Activated CD8-positive, alpha-beta memory T cell treated with anti-CD3 and anti-CD28 coated beads, Interleukin-2, amount 50 U/mL, for 1 hour (primary cell): ENCODE measurements at regions not wholly inside any gene's neighbourhood (a gene's known extent, or its start where the extent isn't known, plus 50 kb on each side); places are given as distances from the start of the nearest gene placed in this dataset.
"Not testable (repeated sequence)": the region's sequence is repeated elsewhere in the genome, so short reads cannot be mapped to it uniquely, and the experiment has no call there.

ENCODE experiments used
- DNase-seq: peaks from one replicate; pipeline ENCODE4 v3.0.0-alpha.2; 2020; ENCODE audit errors: extremely low read depth

DNA sequence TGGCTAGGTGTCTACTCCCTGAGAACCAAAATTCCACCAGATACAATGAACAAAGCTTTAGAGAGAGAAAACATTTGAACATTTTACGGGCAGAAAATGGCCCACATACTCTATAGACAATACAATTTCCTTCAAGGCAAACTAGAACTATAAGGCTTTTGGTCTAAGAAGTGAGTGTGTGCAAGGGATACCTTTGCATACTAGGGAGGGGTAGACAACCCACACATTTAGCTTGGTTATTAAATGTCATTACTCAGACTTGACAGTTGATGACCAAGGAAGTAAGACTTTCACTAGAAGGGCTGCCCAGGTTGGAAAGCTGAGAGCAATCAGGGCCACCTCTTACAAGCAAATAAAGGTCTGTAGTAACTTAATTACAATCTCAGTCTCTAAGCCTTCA lies 64.0 kb upstream of the PLEKHM1 start:
- DNase-seq = not testable (repeated sequence)

DNA sequence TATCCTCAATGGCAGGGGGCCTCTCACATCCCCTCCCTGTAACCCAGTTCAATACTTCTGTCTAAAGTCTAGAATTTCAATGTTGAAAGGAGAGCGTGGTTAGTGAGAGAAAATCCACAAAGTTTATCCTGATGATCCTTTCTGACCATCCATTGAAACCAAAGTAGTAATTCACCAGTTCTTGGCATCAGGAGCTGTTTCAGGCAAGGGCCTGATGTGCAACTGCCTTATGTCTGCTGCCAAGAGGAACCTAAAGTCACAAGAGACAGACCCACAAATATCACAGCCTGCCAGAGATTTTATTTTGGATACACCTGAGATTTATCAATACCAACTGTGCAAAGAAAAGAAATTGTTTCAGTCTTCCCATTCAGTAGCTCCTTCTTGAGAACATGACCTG lies 68.3 kb upstream of the PLEKHM1 start:
- not testable (repeated sequence) for DNase-seq

DNA sequence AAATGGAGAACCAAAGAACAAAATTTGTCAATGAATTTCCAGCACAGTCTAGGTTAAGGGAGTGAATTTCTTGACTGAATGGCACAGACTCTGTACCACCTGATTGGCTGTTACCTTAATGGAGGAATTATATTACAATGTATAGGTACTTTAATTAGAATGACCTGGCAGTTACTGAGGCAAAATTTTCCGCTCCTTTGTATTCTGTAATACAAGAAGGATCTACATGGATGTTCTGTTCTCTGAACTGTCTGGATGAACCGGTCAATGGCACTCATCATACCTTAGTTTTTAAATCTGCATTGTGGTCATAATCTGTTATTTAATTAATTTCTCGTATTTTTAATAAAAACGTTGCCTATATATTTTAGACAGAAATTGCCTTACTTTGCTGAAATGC lies 72.3 kb upstream of the PLEKHM1 start:
- not testable (repeated sequence) for DNase-seq

DNA sequence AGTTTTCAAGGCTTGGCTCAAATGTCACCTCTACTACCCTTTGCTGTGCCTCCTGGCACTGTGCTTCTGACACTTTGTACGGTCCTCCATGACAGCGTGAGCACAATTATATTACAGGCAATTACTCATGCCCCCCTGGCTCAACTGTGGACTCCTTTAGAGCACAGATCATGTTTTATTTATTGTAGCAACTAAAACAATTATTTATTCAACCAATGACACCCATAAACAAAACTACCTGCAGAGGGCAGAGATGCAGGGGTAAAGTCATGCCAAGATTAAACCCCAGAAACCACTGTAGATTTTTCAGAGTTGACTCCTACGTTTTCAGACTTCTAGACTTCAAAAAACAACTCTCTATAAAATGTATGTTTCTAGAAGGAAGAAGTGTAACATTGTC lies 72.8 kb upstream of the PLEKHM1 start:
- DNase-seq = not testable (repeated sequence)

DNA sequence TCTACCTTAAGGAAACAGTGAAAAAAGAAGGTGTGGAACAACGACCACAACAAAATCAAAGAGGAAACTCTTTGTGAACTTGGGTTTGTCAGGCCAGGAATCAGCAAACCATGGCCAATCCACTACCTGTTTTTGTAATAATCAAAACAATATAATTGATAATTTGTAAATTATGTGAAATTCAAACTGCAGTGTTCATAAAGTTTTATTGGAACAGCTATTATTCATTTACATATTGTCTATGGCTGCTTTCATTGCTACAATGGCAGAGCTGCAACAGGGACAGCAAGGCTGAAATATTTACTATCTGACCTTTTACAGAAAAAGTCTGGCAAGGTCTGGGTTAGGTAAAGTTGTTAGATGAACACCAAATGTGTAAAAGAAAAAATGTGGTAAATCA lies 77.8 kb upstream of the PLEKHM1 start:
- not testable (repeated sequence) for DNase-seq

DNA sequence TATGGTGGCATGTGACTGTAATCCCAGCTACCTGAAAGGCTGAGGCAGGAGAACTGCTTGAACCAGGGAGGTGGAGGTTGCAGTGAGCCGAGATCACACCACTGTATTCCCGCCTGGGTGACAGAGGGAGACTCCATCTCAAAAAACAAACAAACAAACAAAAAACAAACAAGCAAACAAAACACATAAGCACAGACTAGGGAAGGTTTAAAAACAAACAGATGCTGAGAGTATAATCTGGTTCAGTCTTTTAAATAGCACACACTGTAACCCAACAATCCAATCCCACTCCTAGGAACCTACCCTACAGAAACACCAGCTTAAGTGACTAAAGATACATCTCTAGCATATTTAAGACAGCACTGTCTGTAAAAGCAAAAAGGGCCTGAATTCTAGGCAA lies 82.8 kb upstream of the PLEKHM1 start:
- not testable (repeated sequence) for DNase-seq

DNA sequence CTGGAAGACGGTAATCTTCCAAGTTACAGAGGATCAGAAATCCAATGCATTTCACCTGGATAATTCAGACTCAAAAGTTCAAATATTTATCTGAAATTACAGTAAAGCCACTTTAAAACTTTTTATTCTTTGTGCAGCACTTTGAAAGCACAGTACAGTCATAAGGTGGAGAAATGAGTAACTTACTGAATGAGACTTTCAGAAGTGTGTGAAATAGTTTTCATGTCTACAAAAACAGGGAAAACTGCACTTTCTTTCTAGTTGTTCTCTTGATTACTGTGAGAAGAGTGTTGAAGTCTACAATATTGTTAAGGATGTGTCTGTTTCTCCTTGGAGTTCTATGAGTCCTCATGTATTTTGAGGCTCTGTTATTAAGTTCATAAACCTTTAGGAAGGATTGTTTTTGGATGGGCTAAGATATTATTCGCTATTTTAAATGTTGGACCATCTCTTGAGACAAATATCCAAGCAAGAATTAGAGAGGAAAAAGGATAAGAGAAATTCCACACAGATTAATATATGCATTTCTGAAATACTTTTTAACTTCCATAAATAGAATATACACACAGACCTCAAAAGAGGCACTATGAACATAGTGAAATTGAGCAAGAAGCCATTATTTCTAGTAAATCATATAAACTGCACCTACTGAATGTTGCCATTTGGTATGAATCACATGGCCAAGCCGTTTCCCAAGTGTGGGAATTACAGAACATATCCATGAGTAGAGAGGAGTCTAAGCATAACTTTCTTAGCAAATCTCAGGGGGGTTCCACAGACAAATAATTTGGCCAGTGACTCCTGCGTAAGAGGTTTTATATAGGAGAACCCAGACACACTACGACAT lies 83.6 kb upstream of the PLEKHM1 start:
- DNase-seq = no peak

DNA sequence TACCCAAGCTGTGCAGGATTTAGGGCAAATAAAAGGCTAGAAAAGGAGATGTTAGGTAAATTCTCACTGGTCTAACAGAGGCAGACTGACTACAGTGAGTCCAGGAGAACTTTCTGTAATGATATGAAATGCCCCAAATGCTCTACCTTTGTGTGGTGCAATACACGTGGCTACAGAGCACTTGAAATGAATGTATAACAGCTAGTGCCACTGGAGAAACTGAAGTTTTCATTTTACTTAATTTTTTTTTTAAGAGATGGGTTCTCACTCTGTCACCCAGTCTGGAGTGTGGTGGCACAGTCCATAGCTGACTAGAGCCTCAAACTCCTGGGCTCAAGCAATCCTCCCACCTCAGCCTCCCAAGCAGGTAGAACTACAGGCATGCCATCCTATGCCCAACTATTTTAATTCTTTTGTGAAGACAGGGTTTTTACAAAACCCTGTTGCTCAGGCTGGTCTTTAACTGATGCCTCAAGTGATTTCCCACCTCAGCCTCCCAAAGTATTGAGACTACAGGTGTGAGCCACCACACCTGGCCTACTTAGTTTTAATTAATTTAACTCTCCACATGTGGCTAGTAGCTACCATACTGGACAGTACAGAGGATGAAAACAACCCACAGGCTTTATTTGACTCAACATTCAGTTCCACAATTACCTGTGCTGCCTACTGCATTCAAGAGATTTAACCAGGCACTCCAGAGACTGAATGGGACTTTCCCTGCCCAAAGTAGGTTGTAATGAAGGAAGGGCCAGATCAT lies 84.8 kb upstream of the PLEKHM1 start:
- DNase-seq = no peak

DNA sequence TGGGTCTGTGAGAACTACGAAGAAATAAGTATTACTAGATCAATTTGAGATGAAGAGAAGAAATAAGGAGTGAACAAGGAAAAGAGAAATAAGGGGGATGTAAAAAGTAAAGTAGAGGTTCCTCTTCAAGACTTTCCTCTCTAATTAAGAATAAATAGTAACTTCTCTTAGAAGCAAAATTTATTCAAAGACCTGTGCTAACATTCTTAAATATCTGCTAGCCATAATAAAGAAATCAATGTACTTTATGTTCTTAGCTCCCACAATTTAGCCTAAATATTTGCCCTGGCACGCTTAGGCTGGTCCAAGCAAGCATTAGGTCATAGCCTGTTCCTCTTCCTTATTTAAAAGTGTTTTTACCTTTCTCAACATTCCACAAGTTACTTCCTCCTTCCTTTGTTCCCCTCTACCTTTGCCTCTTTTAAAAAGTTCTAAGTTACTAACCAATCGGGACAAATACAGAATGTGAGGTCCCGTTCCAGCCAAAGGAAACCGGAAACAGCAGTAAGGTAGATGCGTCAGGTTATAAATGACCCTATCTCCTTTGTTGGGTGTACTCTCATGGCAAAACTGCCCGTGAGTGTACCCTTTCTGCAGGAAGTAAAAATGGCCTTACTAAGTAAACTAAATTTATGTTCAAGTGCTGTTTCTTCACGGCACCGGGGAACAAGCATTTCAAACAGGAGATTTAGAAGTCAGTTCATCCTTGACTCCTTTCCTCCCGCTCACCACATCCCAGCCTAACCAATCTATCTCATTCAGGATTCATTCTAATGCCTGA lies 86.2 kb upstream of the PLEKHM1 start:
- DNase-seq = not testable (repeated sequence)

DNA sequence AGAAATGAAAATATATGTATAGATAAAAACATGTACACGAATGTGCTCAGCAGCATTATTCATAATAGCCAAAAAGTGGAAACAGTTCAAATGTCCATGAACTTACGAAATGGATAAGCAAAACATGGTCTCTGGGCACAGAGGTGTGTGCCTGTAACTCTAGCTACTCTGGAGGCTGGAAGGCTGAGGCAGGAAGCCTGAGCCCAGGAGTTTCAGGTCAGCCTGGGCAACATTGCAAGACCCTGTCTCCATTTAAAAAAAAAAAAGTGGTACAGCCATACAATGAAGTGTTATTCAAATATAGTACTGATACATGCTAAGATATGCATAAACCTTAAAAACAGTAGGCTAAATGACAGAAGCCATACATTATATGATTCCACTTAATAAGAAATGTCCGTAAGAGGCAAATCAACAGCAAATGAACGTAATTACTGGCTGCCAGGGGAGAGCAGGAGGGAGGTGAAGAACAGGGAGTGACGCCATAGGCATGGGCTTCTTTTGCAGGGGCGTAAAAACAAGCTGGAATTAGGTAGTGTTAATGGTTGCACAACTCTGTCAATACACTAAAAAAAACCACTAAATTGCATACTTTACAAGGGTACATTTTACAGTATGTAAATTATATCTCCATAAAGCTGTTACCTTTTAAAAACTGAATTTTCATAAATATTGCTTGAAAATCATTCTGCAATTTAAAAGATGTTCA lies 87.2 kb upstream of the PLEKHM1 start:
- no peak for DNase-seq

DNA sequence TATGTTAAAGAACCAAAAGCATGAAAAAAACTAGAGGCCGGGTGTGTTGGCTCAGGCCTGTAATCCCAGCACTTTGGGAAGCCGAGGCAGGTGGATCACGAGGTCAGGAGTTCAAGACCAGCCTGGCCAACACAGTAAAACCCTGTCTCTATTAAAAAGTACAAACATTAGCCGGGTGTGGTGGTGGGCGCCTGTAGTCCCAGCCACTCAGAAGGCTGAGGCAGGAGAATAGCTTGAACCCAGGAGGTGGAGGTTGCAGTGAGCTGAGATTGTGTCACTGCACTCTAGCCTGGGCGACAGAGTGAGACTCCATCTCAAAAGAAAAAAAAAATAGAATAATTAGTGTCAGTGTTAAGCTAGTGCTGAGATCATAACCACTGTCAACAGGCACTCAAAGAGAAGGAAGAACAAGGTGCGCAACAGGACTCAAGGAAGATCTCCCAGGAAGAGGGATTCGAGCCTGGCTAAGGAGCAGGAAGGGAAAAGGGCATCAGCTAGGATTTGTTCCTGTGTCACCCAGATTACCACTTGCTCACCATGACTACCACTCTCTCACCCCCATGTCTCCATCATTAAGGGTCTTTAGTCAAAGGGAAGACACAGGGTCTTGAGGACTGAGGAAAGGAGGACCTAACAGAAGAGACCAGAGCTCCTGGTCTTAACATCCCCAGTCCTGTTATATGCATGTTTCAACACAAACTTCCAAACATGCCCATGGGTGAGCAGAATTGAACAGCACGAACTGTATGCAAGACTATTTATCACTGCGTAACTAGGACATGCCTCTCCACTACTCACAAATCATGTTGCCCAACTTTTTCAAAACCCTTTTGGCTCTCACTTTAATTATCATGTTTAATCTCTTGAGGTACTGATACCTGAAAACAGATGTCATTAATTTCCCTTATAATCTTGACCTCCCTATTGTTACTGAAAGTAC lies 88.3 kb upstream of the PLEKHM1 start:
- no peak for DNase-seq

DNA sequence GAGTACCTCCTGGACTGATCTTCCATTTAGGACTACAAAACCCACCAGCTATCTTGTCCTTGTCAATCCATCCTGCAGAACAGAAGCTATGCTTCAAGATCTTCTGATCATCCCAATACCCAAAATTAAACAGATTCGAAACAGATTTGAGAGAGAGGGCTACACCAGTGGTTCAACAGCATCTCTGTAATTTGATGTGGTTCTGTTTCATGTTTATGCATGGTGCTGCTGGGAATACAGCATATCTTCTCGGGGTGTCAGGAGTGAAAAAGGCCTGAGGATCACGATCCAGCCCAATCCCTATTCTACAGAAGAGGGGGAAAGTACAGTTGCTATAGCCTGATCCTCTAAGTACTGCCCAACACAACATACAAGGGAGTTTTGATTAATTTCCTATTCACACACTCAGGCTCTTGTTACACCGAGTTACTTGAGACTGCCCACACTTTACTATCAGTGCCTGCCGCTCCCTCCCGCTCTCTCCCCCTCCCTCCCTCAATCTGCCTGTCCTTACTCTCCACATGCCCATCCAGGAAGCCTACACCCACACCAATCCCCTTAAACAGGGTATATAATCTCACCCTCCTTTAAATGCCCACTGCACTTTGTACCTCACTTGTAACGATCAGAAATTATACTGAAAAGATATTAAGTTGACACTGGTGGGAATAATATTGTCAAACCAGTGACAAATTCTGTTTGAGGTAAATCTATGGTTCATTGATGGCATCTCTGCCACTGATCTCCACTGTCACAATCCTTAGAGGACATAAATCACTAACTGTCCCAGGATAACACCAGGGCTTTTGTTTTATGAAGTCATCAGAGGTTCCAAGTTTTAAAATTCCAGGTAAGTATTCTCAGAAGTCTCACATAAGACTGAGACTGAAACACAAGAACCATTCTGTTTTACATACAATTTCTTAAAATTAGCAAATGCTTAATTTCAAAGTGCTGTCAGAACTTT lies 89.3 kb upstream of the PLEKHM1 start:
- DNase-seq = no peak

DNA sequence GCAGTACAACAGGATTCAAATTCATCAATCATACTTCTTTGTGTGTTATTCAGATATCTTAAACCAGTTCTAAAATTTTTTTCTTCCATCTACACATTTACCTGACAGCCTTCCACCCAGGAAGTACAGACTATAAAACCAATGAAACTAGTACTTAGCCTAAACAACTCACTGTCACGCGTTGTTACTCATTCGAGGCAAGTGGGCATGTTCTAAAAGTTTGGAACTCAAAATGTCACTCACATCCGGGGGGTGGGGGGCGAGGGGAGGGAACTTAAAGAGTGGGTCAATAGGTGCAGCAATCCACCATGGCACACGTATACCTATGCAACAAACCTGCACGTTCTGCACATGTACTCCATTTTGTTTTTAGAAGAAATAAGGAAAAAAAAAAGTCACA lies 90.4 kb upstream of the PLEKHM1 start:
- no peak for DNase-seq

DNA sequence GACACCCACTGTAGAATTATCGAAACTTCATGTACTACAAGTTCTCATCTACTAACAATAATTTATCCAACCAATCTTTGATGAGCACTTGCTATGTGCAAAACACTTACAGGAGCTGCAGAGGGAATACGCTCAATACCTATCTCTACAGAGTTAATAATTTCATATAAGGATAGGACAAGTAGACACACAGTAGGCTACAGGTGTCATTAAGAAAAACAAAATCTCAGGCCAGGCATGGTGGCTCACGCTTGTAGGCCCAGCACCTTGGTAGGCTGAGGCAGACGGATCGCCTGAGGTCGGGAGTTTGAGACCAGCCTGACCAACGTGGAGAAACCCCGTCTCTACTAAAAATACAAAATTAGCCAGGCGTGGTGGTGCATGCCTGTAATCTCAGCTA lies 91.3 kb upstream of the PLEKHM1 start:
- no peak for DNase-seq

DNA sequence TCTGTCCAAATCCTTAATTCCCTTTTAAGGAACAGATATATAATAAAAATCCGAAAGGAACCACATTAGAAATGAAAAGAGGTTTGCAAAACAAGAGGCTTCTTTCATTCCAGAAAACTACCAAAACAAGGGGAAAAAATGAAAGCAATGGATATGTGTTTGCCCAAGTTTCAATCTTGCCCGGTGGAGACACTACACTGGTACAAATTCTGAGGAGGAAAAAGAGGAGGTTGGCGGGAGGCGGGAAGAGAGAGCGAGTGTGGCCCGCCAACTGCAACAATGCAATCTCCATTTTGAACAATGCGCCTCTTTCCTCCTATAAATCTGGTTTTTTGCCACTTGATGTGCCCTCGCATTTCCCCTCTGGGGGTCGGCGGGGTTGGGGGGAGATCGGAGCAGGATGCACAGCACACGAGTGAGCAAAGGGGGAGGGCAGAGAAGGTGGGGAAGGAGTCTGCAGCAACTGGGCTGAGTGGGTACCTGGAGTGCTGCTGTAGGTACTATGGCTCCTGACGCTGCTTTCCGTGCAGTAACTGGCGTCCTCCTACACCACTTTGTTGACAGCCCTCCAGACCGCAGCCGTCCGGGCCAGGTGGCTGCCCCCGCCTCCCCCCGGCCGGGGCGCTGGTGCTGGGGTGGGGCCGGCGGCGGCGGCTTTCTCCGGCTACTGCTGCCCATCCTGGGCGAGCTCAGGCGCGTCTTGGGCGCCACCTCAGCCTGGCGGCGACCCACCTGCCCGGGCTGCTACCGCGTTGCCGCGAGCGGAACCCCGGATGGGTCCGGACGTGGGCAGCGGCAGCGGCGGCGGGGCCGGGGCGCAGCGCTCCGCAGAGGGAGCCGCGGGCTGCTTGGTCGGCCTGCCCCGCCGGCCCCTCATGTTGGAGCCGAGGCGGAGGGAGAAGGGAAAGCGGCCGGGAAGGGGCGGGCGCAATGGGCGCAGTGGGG lies 93.8 kb upstream of the PLEKHM1 start:
- DNase-seq = no peak

DNA sequence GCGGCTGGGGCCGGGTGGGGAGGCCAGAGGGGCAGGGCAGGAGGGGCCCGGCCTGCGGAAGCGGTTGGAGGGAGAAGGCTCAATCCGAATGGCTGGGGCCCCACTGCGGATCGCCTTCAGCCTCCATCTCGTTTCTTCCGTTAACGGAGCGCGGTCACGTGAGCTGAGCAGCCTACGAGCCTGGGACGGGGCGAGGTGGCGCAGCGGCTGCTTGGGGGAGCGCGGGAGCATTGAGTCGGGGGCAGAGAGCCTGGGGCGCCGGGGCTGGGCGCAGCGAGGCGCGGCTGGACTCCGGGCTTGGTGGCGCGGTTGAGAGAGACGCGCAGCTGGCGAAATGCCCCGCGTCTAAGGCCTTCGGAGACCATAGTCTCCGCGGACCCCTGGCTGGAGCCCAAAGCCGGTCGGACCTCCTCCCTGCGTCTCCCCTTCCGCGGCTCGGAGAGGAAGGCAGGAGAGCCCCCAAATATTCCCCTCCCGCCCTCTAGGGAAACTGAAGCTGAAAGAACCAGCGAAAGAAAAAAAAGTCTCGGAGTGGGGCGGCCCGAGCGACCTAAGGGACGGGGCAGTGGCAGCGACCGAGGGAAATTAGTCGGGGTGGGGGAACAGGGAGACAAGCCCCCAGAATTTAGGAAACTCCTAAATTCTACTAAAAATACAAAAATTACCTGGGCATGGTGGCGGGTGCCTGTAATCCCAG lies 94.7 kb upstream of the PLEKHM1 start:
- DNase-seq = peak; percentile 47

DNA sequence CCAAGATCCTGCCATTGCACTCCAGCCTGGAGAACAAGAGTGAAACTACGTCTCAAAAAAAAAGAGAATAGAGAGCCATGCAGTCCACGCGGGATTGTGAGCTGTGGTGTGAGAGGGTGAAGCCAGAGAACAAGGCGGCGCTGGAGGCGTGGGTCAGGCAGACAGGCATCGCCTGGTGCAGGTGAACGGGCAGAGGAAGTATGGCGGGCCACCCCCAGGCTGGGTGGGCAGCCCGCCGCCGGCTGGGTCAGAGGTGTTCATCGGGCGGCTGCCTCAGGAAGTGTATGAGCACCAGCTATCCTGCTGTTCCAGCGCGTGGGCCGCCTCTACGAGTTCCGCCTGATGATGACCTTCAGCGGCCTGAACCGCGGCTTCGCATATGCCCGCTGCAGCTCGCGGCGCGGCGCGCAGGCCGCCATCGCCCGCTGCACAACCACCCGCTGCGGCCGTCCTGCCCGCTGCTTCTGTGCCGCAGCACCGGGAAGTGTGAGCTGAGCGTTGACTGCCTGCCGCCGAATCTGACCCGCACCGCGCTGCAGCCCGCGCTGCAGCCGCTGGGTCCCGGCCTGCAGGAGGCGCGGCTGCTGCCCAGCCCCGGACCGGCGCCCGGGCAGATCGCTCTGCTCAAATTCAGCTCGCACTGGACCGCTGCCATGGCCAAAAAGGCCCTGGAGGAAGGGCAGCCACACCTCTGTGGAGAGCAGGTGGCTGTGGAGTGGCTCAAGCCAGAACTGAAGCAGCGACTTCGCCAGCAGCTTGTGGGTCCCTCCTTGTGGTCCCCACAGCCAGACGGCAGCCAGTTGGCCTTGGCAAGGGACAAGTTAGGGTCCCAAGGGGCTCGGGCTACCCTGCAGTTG lies 95.5 kb upstream of the PLEKHM1 start:
- DNase-seq = not testable (repeated sequence)
